NCI-H510A (cell line): ENCODE measurements at regions not wholly inside any gene's neighbourhood (a gene's known extent, or its start where the extent isn't known, plus 50 kb on each side); places are given as distances from the start of the nearest gene placed in this dataset.

ENCODE experiments used
- DNase-seq: peaks from one replicate; lab custom pipeline; 2025; lab: John Stamatoyannopoulos, UW

GRCh38 chrX:6778544-6779503 is 243.9 kb upstream of the VCX3A start:
- no peak for DNase-seq

- no peak for DNase-seq
Observed at GRCh38 chrX:6777238-6778002, 242.5 kb upstream of the VCX3A start.

GRCh38 chrX:6770936-6771335 is 236.0 kb upstream of the VCX3A start:
- DNase-seq, result no peak

- DNase-seq, result peak; percentile 41
Observed at GRCh38 chrX:6768881-6769280, 234.0 kb upstream of the VCX3A start.

GRCh38 chrX:6761251-6761650 is 226.3 kb upstream of the VCX3A start:
- no peak for DNase-seq

GRCh38 chrX:6759655-6760375 is 224.9 kb upstream of the VCX3A start:
- no peak for DNase-seq

GRCh38 chrX:6758234-6758633 is 223.3 kb upstream of the VCX3A start:
- no peak for DNase-seq

- no peak for DNase-seq
Observed at GRCh38 chrX:6757631-6758030, 222.7 kb upstream of the VCX3A start.

- DNase-seq, result no peak
Observed at GRCh38 chrX:6748595-6748994, 213.7 kb upstream of the VCX3A start.

- no peak for DNase-seq
Observed at GRCh38 chrX:6738518-6739470, 203.9 kb upstream of the VCX3A start.

GRCh38 chrX:6734844-6735634 is 200.1 kb upstream of the VCX3A start:
- DNase-seq, result no peak

GRCh38 chrX:6732101-6732500 is 197.2 kb upstream of the VCX3A start:
- DNase-seq, result no peak

GRCh38 chrX:6729626-6730025 is 194.7 kb upstream of the VCX3A start:
- DNase-seq, result no peak

GRCh38 chrX:6718766-6719165 is 183.8 kb upstream of the VCX3A start:
- DNase-seq, result no peak

- no peak for DNase-seq
Observed at GRCh38 chrX:6708676-6709380, 173.9 kb upstream of the VCX3A start.

GRCh38 chrX:6708041-6708440 is 173.1 kb upstream of the VCX3A start:
- DNase-seq, result no peak

GRCh38 chrX:6707497-6707896 is 172.6 kb upstream of the VCX3A start:
- DNase-seq, result no peak

- no peak for DNase-seq
Observed at GRCh38 chrX:6701085-6701484, 166.2 kb upstream of the VCX3A start.

GRCh38 chrX:6695717-6696116 is 160.8 kb upstream of the VCX3A start:
- DNase-seq, result no peak

GRCh38 chrX:6694977-6695376 is 160.1 kb upstream of the VCX3A start:
- DNase-seq, result peak; percentile 2
